ENCODE measurements at regions not wholly inside any gene's neighbourhood (a gene's known extent, or its start where the extent isn't known, plus 50 kb on each side); places are given as distances from the start of the nearest gene placed in this dataset.
"Not testable (repeated sequence)": the region's sequence is repeated elsewhere in the genome, so short reads cannot be mapped to it uniquely, and the experiment has no call there.

DNA sequence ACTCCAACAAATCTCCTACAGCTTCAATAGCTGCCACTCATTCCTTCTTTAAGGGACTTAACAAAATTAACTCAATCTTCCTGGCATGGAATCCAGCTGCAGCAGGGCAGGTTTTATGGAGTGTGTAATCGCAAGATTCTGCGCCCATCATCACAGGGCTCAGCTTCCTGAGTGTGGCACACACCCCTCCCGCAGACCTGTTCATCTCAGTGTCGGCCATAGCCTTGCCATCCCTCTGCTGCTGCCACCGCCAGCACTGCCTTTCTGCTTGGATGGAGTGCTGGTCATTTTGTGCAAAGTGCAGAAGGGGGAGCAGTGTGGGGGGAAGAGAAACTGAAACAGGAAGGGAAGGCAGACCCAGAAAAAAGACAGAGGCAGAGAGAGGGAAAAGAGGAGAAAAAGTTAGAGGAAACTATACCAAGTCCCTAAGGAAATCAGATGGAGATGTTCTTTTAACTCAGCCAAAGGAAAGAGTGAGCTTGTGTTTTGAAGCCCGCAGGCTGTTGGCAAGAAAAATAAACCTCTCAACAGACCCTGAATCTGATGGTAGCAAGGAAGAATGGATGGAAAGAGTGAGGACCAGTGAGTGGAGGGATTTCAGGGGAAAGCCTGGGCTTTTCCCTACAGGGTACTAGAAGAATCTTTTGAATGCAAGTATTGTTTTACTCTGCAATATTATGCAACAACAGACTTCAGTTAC is 324.2 kb downstream of the SEC16B start:
- peak; percentile 47 for DNase-seq (ENCODE audit: low spot score)

DNA sequence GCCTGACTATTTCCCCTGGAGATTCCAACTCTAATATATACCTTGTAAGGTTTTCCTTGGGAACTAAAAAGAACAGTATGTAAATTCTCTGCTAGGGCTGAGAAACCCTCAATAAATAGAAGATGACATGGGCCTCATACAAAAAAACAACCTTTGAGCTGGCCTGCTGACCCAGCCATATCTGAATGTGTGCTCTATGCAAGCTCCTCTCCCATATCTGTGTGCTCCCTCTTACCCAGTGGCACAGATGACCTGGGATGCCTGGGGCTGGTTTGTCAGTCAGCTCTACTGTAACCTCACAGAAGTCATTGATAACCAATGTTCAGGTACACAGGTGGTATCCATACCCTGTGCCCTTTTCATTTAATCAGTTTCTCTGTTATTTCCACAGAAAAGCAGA is 329.2 kb downstream of the SEC16B start:
- no peak for DNase-seq (ENCODE audit: low spot score)

DNA sequence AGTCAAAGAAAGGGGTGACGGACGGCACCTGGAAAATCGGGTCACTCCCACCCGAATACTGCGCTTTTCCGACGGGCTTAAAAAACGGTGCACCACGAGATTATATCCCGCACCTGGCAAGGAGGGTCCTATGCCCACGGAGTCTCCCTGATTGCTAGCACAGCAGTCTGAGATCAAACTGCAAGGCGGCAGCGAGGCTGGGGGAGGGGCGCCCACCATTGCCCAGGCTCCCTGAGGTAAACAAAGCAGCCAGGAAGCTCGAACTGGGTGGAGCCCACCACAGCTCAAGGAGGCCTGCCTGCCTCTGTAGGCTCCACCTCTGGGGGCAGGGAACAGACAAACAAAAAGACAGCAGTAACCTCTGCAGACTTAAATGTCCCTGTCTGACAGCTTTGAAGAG is 335.7 kb downstream of the SEC16B start:
- not testable (repeated sequence) for DNase-seq (ENCODE audit: low spot score)

DNA sequence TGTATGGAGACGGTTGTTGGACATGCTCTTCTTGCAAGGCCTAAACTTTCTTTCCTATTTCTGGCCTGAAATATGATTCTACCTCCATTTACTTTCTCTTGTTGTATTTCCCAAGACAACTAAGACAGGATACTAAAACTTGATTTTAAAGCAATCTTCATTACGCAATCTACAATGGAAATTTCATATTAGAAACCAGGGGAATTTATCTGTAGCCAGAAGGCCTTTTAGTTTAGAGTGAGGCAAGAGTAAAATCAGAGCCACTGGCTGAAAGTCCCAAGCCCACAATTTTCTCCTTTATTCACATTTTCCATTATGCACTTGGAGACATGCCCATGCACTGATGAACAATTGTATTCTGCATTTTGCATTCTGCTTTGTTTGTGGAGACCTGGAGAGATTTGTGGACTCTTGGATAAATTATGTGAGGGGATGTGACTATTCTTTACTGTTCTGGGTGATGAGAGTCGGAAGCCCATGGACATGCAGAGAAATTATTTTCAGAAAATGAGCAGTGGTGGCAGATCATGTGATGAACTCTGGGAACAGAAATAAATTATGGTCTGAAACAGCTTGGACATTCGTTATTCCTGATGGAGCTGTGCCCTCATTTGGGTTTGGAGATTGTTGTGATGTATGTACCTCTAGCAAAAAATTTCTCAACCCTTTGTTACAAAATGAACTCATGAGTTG is 336.8 kb downstream of the SEC16B start:
- DNase-seq (ENCODE audit: low spot score), result no peak

DNA sequence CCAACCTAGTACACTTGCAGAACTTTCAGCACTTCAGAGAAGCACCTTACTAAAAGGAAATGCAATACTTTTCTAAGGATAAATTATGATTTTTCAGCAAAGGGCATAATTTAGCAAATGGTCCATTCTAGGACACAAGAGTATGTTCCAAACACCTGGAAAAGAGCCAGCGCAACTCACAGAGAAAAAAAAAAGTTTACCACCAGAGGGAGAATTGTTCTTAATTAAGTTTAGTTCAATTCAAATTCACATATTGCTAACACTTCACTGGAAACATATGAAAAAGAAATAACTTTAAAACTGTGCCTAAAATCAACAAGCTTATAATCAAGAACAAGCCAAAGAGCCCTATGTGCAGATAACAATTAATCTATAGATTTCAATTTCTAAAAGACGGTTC is 338.1 kb downstream of the SEC16B start:
- no peak for DNase-seq (ENCODE audit: low spot score)

DNA sequence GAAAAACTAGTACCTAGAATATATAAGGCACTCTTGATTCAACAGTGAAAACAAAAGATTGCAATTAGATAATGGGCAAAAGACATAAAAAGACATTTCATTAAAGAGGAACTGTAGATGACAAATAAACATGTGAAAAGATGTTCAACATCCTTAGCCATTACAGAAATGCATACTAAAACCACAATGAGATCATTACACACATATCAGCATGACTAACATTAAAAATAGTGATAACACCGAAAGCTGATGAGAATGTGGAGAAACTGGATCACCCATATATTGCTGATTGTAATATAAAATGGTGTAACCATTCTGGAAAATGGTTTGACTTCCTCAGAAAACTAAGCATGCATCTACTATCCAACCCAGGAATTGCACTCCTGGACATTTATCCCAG is 340.3 kb downstream of the SEC16B start:
- no peak for DNase-seq (ENCODE audit: low spot score)

DNA sequence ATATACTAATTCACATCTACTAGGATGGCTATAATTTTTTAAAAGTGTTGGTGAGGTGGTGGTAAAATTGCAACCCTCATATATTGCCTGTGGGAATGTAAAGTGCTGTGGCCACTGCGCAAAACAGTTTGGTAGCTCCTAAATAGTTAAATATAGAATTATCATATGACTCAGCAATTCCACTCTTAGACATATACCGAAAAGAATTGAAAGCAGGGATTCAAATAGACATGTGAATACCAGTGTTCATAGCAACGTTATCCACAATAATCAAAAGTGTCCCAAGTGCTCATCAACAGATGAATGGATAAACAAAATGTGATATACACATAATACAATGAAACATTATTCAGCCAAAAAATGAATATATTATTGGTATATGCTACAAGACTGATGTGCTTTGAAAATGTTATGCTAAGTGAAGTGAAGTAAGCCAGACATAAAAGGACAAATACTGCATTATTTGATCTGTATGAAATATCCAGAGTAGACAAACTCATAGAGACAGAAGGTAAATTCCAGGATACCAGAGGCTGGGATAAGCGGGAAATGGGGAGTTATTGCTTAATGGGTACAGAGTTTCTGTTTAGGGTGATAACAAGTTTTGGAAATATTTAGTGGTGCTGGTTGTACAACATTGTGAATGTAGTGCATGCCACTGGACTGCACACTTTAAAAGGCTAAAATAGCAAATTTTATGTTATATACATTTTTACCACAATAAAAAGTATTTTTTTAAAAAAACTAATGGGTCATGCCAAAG is 342.5 kb downstream of the SEC16B start:
- no peak for DNase-seq (ENCODE audit: low spot score)

DNA sequence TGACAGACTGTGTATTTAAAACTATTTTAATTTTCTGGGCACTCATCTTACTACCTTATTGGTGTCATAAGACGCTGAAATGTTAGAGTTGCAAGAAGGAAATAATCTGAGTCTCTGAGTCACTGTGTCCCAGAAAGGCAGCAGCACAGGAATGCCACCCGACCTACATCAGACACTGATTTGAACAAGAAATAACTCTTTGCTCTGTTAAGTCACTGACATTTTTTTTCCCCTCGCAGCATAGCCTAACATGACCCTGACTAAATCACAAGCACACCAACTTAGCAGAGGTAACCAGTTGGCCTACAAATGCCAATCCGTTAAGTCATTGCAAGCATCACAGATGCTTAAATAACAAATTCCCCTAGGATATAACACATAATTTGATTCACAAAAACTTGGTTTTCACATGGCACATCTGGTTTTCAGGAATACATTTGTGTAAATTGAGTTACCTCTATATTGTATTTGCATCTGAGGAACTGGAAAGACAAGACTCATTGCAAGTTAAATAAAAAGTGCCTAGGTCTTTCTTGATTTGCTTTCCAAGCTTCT is 349.1 kb downstream of the SEC16B start:
- peak; percentile 89 for DNase-seq (ENCODE audit: low spot score)

DNA sequence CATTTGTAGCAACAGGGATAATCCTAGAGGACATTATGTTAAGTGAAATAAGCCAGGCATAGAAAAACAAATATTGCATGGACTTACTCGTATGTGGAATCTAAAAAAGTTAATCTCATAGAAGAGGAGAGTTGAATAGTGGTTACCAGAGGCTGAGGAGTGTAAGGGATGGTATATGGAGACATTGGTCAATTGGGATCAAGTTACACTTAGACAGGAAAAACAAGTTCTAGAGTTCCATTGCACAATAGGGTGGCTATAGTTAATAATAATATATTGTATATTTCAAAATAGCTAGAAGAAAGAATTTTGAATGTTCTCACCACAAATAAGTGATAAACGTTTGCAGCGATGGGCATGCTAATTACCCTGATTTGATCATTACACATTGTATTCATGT is 354.6 kb downstream of the SEC16B start:
- no peak for DNase-seq (ENCODE audit: low spot score)

GRCh38 chr1:177611402-177611801 is 358.5 kb downstream of the SEC16B start:
- no peak for DNase-seq (ENCODE audit: low spot score)

- no peak for DNase-seq (ENCODE audit: low spot score)
Observed at GRCh38 chr1:177609953-177610352, 359.9 kb downstream of the SEC16B start.

DNA sequence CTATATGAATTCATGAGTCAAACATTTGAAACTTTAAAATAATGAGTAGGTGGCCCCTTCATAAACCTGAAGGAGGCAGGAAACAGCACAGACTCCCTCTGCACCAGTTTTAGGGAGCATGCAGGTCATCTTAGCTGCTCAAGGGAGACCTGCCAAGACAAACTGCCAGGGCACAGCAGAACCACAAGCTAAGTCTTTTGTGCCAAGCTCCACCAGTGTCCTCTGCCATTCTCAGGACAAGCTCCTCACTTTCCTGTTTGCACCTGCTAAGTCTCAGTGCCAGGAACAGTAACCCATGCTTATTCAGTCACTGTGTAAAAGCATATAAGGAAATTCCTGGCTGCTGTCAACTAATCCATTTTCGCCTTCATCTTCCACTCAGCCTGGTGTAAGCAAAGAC is 368.9 kb downstream of the SEC16B start:
- no peak for DNase-seq (ENCODE audit: low spot score)

DNA sequence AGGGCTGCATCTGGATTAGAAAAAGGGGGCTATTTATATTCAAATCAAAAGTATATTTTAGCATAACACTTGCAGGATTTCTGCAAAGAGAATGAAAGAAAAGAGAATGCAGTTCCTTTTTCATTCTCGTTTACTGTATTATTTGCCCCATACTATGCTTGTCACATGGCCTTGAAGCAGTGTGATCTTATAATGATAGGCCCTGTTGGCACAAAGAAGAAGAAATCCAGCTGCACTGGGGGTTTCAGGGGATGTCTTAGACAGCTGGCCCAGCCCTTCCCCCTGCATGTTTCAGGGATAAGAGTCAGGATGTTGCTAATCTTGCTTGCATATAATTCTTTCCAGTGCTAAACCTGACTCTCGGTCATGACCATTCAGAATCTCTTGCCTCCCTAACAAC is 369.5 kb downstream of the SEC16B start:
- no peak for DNase-seq (ENCODE audit: low spot score)

DNA sequence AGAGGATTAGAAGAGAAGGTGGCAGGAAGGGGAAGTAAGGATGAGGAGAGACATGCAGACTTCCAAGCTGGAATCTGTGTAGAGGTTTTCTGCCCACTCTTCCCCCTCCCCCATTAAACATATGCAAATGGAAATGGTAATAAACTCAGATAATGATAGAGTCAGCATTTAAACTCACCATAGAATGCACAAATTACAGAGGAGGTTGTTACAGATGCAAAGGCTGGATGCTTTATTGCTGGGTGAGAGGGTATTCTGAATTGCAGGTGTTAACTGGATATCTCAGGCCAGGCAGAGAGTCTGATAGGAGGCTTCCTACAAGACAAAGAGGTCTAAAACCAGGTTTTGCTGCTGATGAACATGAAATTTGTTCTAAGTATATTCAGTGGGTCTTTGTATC is 372.5 kb downstream of the SEC16B start:
- no peak for DNase-seq (ENCODE audit: low spot score)

DNA sequence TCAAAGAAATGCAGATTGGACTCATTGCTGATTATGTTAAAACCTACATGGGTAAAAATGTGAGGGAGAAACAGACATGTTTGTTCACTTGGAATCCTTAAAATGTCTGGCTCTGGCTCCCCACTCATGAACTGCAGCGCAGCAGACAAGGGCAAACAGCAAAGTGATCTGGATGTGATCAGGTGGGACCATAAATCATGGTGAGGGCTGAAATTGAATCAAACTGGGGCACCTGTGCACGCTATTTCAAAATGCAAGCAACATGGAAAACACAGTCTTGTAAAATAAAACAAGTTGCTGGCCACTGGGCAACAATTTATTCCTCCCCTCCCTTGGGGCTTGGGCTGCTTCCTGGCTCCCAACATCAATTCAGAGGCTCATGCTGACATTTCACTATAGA is 373.4 kb downstream of the SEC16B start:
- DNase-seq (ENCODE audit: low spot score), result no peak

DNA sequence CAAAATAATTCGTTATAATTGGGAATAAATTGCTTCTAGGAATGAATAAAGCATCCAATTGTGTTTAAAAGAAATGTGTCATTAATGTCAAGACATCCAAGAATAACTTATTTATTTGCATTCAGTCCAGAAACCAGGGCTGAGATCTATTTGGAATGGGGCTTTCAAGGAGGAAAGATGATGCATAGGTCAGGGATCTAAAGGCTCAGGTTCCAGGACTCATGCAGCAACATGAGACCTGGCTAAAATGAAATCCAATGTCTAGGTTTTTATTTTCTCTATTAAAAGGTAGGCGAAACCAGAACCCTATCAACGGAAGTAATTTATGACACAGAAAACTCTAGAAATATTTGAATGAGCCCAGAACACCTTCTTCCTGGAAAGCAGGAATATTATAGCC is 376.8 kb downstream of the SEC16B start:
- no peak for DNase-seq (ENCODE audit: low spot score)

GRCh38 chr1:177592624-177593023 is 377.2 kb downstream of the SEC16B start:
- no peak for DNase-seq (ENCODE audit: low spot score)

DNA sequence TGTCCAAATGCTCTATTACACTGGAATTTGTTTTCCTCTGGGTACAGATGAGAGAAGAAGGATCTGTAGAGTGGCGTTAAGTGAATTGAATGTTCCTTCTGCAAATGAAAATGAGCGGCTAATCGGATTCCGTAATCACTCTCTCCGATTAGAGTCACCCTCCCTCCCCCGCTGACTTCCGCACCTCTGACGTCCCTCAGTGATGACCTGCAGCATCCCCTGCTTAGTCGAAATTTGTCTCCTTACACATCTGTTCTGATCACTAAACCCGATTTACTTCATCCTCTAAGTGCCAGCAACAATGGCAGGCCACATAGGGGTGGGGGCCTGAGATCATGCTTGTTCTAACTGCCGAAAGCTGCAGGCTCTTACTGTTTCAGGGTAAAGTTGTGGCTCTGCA is 378.7 kb downstream of the SEC16B start:
- no peak for DNase-seq (ENCODE audit: low spot score)

DNA sequence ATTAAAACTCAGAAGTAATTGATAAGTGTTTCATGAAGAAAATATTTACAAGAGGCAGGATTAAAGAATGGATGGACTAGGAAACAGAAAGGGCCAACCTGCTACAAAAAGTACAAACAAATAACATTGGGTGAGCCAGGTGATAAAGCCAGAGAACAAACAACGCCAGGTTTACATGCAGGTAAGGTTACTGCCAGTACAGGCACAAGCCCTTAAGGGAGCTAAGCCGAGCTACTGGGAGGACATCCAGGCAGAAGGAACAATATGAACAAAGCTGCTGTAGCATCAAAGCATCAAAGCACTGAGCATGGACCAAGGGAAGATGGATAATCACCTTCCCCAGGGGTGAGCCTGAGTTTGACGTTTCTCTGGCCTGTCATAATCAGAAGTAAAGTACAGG is 380.7 kb downstream of the SEC16B start:
- no peak for DNase-seq (ENCODE audit: low spot score)

DNA sequence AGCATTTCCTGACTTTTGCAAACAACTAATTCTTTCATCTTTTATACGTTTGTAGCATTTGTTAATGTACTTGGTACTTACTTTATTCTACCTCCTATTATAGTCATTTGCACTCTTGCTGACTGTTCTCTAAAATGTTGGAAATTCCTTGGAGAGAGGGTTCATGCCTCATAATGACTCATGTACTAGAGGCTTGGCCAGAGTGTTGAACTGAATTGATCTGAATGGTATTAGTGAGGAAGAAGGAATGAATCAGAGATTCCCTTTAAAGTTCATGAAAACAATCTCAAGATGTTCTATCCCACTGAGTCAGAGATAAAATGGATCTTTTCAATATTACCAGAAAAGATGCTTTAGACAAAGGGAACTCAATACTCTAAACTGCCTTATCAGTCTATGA is 383.4 kb downstream of the SEC16B start:
- DNase-seq (ENCODE audit: low spot score), result peak; percentile 79

GRCh38 chr1:177585302-177586220 is 384.3 kb downstream of the SEC16B start:
- DNase-seq (ENCODE audit: low spot score), result peak; percentile 43

DNA sequence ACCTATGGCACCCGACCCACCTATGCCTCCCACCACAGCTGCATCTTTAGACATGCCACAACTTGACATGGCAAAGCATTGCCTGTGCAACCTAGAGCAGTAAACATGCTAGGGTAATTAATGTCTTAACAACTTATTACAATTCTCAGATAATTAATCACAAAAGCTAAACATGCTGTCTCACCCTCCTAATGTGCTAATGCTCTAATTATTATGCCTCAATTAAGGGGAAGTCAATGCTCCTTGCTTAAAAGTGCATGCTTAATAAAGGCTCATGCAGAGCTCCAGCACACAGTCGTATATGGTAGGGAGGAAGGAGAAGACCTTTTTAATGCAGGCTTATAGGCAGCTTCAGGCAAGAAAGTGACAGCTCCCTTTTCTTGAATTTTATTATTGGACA is 396.0 kb downstream of the SEC16B start:
- no peak for DNase-seq (ENCODE audit: low spot score)

All from kidney tubule cell (primary cell).